Central memory CD8-positive, alpha-beta T cell (primary cell): ENCODE measurements at regions not wholly inside any gene's neighbourhood (a gene's known extent, or its start where the extent isn't known, plus 50 kb on each side); places are given as distances from the start of the nearest gene placed in this dataset.

Experiments used
- ATAC-seq: fragments of 150-1000 bp; cut with Tn5 transposase; replicated peaks from 2 replicates; pipeline ENCODE4 v1.10.0; 2022; ENCODE audit warnings: mild to moderate bottlenecking, moderate FRiP score, moderate number of reproducible peaks; ENCODE audit not compliant: poor library complexity, severe bottlenecking; ENCODE audit errors: extremely low read depth
- DNase-seq, 2 donors: peaks; one replicate each; pipeline ENCODE4 v3.0.0; 2021; ENCODE audit warnings: low spot score in 2 of 2
- H3K27ac Mint-ChIP-seq: one replicate; pipeline ENCODE4 v1.8.0; 2022; ENCODE audit warnings: low read depth, mild to moderate bottlenecking, moderate library complexity, mixed read lengths
- H3K27me3 Mint-ChIP-seq: one replicate; pipeline ENCODE4 v1.8.0; 2022; ENCODE audit warnings: mixed read lengths
- H3K36me3 Mint-ChIP-seq: one replicate; pipeline ENCODE4 v1.8.0; 2022; ENCODE audit warnings: mild to moderate bottlenecking, moderate library complexity, mixed read lengths; ENCODE audit not compliant: insufficient read depth
- H3K4me1 Mint-ChIP-seq: one replicate; pipeline ENCODE4 v1.8.0; 2022; ENCODE audit warnings: mixed read lengths
- H3K4me3 Mint-ChIP-seq: one replicate; pipeline ENCODE4 v1.8.0; 2022; ENCODE audit warnings: mild to moderate bottlenecking, moderate library complexity, mixed read lengths
- H3K9me3 Mint-ChIP-seq: one replicate; pipeline ENCODE4 v1.8.0; 2022; ENCODE audit warnings: mixed read lengths

DNA sequence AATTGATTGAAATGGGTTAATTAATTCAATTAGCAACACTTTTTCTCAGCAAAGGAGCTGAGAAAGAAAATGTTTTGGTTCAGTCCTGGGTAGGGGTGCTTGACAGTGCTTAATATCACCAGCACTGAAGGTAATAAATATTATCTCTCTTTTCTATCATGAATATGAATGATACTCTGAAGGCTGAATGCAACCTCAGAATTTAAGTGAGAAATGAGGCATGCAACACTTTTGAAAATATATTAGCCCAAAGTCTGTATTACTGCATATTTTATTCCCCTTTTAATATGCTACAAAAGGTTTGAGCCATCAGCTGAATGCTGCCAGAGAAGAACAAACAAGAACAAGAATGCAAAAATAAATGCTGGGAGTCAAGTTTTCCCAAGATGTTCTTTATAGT, 52.0 kb upstream of the SAMSN1 start:
- Mint-ChIP-seq H3K27me3 (no peaks in the 10 kb centered on the region), H3K4me1 (peaks cover 9% of the 10 kb centered on the region), H3K36me3 (no peaks in the 10 kb centered on the region), H3K27ac (no peak overlapping the region), H3K9me3 (peaks cover 11% of the 10 kb centered on the region), H3K4me3 (no peak overlapping the region)
- DNase-seq (no peak), ATAC-seq (no peak)
